CD4-positive, alpha-beta T cell treated with Interleukin-6 for 4 hours (primary cell): ENCODE measurements at regions not wholly inside any gene's neighbourhood (a gene's known extent, or its start where the extent isn't known, plus 50 kb on each side); places are given as distances from the start of the nearest gene placed in this dataset.
A peak's percentile ranks its signal among the peaks of the same experiment; 100 is the strongest.

ENCODE experiments used
- DNase-seq: peaks from one replicate; pipeline ENCODE4 v3.0.0-alpha.2; 2020; ENCODE audit warnings: mixed read lengths

- DNase-seq, result peak; percentile 11
These were observed 52.1 kb upstream of the TLE3 start for GRCh38 chr15:70149667-70150404.

- DNase-seq, result no peak
These were observed 50.1 kb upstream of the TLE3 start for GRCh38 chr15:70147778-70148177.
